HUES48 (cell line): ENCODE measurements at regions not wholly inside any gene's neighbourhood (a gene's known extent, or its start where the extent isn't known, plus 50 kb on each side); places are given as distances from the start of the nearest gene placed in this dataset.

Source experiments
- H3K27ac ChIP-seq: one replicate; pipeline ENCODE4 v1.7.0; 2013; ENCODE audit warnings: low read depth, low read length, inconsistent platforms
- H3K27me3 ChIP-seq: 2 replicates; pipeline ENCODE4 v1.6.1; 2013; ENCODE audit warnings: mild to moderate bottlenecking, low read length; ENCODE audit not compliant: control insufficient read depth, insufficient read depth
- H3K36me3 ChIP-seq: 2 replicates; pipeline ENCODE4 v1.6.1; 2013; ENCODE audit warnings: low read length; ENCODE audit not compliant: control insufficient read depth, insufficient read depth
- H3K4me1 ChIP-seq: 2 replicates; pipeline ENCODE4 v1.6.1; 2013; ENCODE audit warnings: mild to moderate bottlenecking, low read length; ENCODE audit not compliant: control insufficient read depth, insufficient read depth
- H3K4me3 ChIP-seq: 2 replicates; pipeline ENCODE4 v1.5.1; 2013; ENCODE audit warnings: mild to moderate bottlenecking, low read depth, low read length
- H3K9ac ChIP-seq: 2 replicates; pipeline ENCODE4 v1.6.1; 2013; ENCODE audit warnings: mild to moderate bottlenecking, low read depth, low read length, moderate library complexity
- H3K9me3 ChIP-seq: 2 replicates; pipeline ENCODE4 v1.6.1; 2013; ENCODE audit warnings: low read length; ENCODE audit not compliant: control insufficient read depth, insufficient read depth

DNA sequence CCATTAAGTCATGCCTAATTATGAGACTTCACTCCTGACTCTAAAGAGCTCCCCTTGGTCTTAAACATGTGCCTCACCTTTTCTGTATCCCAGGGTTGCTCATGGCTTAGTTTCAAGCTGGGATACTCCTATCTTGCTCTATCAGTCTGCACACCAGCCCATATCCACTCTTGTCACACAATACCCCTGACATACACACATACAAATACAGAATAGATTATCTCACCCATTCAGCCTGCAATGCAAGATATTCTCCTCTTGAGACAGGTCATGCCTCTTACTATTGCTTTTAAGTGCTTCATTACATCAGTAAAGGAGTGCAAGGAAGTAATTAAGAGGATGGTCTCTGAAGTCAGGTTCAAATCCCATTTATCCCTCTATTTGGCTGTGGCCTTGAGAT, 587.3 kb downstream of the IGSF11 start:
- H3K4me1 ChIP-seq: no peaks in the 10 kb centered on the region
- peaks cover 8% of the 10 kb centered on the region; the same call in 1 of the 2 replicates for H3K9me3 ChIP-seq
- H3K4me3 ChIP-seq: no peak overlapping the region
- no peak overlapping the region for H3K9ac ChIP-seq
- no peak overlapping the region for H3K27ac ChIP-seq
- H3K36me3 ChIP-seq: no peaks in the 10 kb centered on the region
- H3K27me3 ChIP-seq: no peaks in the 10 kb centered on the region

DNA sequence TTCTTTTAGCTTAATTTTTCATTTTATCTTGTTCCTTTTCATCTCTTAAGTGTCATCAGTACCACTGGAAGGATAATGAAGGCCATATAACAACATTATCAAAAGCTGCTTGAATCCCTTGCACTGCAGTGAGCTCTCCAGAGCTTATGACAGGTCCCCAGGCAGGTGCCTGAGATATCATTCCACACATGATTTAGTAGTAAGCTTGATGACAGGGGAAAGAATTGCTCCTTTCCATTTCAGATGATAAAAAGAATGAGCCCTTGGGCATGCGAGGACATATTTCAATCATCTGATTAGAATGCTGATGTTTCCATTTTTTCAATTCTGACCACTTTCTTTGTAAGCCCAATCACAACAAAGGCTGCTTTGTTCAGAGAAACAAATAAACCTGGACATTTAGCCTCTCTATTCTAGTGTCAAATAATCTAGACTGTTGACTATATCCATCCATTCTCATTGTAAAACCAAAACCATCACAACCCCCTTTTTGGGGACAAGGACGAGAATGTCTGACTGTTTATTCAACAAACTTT, 567.8 kb downstream of the IGSF11 start:
- H3K4me1 ChIP-seq: no peaks in the 10 kb centered on the region
- no peak overlapping the region for H3K9ac ChIP-seq
- H3K27me3 ChIP-seq: no peaks in the 10 kb centered on the region
- H3K27ac ChIP-seq: no peak overlapping the region
- no peaks in the 10 kb centered on the region for H3K36me3 ChIP-seq
- no peak overlapping the region for H3K4me3 ChIP-seq
- no peaks in the 10 kb centered on the region for H3K9me3 ChIP-seq

DNA sequence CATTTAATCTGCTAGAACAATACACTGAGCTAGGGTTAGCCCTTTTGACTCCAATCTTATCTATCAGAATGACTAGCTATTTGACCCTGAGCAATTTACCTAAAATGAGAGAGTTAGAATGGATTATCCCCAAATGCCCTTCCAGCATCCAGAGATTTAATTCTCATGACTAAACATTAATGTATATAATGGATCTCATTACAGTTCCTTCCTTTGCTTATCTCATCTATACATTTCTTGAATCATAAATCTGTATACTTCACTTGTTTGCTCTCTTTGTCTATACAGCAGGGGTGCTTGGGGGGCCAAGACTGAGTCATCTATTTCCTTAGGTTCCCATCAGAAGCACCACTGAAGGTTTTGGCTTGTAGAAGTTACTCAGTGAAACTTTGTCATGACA, 565.8 kb downstream of the IGSF11 start:
- Histone ChIP-seq H3K4me3 (no peak overlapping the region), H3K36me3 (no peaks in the 10 kb centered on the region), H3K4me1 (no peaks in the 10 kb centered on the region), H3K9ac (no peak overlapping the region), H3K27ac (no peak overlapping the region), H3K9me3 (no peaks in the 10 kb centered on the region), H3K27me3 (no peaks in the 10 kb centered on the region)

DNA sequence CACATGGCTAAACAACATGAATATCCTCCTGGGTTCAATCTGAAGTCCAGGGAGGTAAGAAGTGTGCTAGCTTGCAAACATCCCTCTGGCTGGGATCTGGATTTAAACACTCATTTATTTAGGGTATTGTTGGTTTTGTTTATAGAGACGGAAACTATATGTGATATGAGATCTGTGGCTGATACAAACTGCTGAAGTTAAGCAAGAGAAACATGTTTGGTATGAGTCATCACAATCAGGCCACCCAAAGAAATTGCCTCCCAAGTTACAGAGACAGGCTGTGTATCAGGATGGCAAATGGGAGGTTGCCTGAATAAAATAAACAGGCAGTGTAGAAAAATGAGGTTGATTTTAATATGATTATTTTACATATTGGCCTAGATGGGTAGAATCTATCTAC, 562.1 kb downstream of the IGSF11 start:
- no peak overlapping the region for H3K4me3 ChIP-seq
- no peak overlapping the region for H3K27ac ChIP-seq
- H3K27me3 ChIP-seq: no peaks in the 10 kb centered on the region
- no peaks in the 10 kb centered on the region for H3K4me1 ChIP-seq
- H3K9me3 ChIP-seq: no peaks in the 10 kb centered on the region
- H3K9ac ChIP-seq: no peak overlapping the region
- H3K36me3 ChIP-seq: no peaks in the 10 kb centered on the region

DNA sequence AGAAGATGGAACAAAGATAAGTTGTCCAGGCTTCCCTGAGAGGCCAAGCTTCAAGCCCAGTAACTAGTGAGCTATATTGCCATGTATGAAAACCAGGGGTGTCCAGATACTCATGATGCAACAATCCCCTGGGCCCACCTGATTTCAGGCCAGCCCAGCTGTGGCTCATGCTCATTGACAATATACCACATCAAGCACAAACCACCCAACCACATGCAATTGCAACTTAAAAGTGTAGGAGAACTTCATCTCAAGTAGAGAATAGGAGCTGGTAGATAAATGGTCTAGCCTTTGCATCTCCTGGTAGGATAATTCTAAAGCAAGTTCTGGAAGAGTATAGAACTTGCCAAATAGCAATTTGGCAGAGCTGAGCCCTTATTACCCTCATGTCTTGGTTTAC, 561.3 kb downstream of the IGSF11 start:
- no peaks in the 10 kb centered on the region for H3K9me3 ChIP-seq
- H3K9ac ChIP-seq: no peak overlapping the region

DNA sequence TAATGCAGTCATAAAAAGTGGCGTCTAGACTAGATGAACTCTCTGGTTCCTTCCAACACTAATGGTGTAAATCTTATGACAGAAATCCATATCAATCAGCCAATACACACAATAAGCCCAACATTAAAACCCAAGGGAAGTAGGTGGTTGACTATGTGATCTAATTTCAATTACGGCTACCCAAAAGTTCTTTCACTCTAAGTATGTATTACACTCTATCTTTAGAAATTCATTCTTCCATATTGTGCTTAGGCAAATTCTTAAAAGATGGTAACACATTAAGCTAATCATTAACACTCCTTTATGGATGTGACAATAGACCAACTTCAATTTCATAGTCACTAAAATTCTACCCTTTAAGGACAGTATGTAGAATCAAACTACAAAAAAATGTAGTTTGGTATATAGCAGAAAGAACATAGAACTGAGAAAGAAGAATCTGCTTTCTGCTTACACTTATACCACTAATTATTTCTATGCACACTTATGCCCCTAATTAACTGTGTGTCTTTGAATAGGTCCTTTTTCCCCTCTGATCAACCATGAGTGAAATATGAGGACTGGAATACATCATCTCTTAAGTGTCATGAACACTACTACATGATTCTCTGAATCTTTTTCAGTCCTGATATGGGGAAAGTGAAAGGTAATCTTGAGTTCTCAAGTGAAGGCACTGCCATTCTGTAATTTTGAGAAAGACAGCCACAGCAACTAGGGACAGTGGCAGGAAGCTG, 557.6 kb downstream of the IGSF11 start:
- H3K9ac ChIP-seq: no peak overlapping the region
- H3K36me3 ChIP-seq: no peaks in the 10 kb centered on the region
- no peaks in the 10 kb centered on the region for H3K9me3 ChIP-seq
- H3K27me3 ChIP-seq: no peaks in the 10 kb centered on the region
- H3K4me3 ChIP-seq: no peak overlapping the region
- peaks cover 34% of the 10 kb centered on the region for H3K4me1 ChIP-seq
- no peak overlapping the region for H3K27ac ChIP-seq

More for the DNA sequence above, 561.3 kb downstream of the IGSF11 start:
- no peaks in the 10 kb centered on the region for H3K27me3 ChIP-seq
- H3K4me3 ChIP-seq: no peak overlapping the region
- H3K36me3 ChIP-seq: no peaks in the 10 kb centered on the region
- no peak overlapping the region for H3K27ac ChIP-seq
- peaks cover 2% of the 10 kb centered on the region for H3K4me1 ChIP-seq

DNA sequence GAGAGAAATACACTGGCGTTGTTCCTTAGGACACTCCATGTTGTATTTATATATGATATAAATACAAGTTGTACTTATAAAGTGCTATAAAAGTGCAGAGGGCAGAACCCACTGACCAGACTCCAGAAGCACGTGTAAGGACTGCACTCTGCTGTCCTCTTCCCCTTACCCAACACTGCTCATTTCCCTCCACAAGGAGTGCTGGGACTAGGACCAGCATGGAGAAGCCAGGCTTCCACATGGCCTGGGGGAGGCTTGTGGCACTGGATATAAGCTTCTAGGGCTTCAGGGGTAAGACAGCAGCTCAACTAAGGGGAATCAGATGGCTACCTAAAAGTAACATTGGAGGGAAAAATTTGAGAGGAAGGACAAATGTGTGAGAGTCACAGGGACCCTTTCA, 556.9 kb downstream of the IGSF11 start:
- H3K36me3 ChIP-seq: no peaks in the 10 kb centered on the region
- no peak overlapping the region for H3K4me3 ChIP-seq
- no peak overlapping the region for H3K9ac ChIP-seq
- H3K27ac ChIP-seq: peak overlapping the region; percentile 85
- H3K4me1 ChIP-seq: peaks cover 36% of the 10 kb centered on the region
- no peaks in the 10 kb centered on the region for H3K27me3 ChIP-seq
- H3K9me3 ChIP-seq: no peaks in the 10 kb centered on the region

DNA sequence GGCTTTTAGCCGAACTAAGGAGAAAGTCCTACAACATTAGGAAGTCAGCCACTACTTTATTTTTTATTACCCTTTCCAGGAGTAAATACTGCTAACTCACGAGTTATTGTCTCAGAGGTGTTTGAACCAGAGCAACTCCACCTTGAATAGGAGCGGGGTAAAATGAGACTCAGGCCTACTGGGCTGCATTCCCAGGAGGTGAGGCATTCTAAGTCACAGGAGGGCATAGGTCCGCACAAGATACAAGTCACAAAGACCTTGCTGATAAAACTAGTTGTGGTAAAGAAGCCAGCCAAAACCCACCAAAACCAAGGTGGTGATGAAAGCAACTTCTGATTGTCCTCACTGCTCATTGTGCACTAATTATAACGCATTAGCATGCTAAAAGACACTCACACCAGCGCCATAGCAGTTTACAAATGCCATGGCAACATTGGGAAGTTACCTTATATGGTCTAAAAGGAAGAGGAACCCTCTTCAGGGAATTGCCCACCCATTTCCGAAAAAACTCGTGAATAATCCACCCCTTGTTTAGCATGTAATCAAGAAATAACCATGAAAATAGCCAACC, 555.9 kb downstream of the IGSF11 start:
- Histone ChIP-seq H3K9ac (no peak overlapping the region), H3K27ac (peak overlapping the region; percentile 85), H3K4me3 (no peak overlapping the region), H3K36me3 (no peaks in the 10 kb centered on the region), H3K9me3 (no peaks in the 10 kb centered on the region), H3K27me3 (no peaks in the 10 kb centered on the region), H3K4me1 (peaks cover 47% of the 10 kb centered on the region)

DNA sequence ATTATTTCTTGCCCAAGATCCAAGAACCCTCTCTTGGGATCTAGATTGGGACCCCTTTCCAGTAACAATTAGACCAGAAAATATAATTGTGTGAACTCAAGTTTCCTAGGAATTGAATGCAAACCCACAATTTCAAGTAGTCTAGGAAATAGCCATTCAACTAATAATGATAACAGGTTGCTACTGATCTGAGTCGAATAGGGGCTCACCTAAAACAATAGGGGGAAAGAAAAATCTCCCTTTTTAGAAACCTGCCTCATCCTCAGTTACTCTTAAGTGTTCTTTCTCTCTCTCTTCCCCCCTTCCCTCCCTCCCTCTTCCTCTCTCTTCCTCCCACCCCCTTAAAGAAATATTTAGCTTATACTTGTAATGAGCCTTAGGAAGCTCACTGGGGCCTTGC, 555.3 kb downstream of the IGSF11 start:
- Histone ChIP-seq H3K9me3 (no peaks in the 10 kb centered on the region), H3K9ac (peak overlapping the region; percentile 45), H3K27ac (peak overlapping the region; percentile 85), H3K4me1 (peaks cover 47% of the 10 kb centered on the region), H3K36me3 (no peaks in the 10 kb centered on the region), H3K27me3 (no peaks in the 10 kb centered on the region), H3K4me3 (no peak overlapping the region)

DNA sequence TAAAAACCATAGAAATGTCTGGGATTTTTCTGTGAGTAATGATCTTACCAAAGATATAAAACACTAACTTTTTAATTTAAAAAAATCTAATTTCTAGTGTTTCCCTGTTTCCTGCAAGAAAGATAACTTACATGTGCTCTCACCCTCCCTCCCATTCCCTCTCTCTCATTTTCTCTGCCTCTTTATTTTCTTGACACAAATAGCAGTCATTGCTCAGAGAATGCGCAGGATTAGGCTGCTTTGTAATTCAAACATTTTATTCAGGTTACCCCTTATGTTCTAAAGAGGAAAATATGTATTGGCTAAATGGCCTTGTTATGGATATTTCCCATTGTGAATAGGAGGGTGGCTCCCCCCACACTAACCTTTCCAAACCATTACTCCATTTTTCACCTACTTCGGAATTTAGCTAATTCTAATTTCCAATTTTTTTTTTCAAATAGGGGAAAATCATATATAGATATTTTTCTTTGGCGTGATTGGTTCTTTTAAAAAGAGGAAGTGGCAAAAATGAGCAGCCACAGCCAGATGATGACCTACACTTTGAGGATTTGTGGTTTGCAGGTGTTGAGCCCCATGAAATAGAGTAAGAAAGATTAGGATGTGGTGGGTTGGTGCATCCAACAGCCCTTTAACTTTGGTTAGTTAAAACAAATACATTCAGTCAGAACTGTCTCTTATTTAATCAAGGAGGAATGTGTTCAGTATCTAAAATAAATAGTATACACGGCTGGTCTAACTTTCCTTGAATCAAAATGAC, 554.4 kb downstream of the IGSF11 start:
- Histone ChIP-seq H3K9me3 (no peaks in the 10 kb centered on the region), H3K27me3 (no peaks in the 10 kb centered on the region), H3K4me3 (peak overlapping the region; percentile 33; the same call in 1 of the 2 replicates), H3K27ac (peak overlapping the region; percentile 85), H3K36me3 (no peaks in the 10 kb centered on the region), H3K4me1 (peaks cover 47% of the 10 kb centered on the region), H3K9ac (peak overlapping the region; percentile 45; the same call in 1 of the 2 replicates)

DNA sequence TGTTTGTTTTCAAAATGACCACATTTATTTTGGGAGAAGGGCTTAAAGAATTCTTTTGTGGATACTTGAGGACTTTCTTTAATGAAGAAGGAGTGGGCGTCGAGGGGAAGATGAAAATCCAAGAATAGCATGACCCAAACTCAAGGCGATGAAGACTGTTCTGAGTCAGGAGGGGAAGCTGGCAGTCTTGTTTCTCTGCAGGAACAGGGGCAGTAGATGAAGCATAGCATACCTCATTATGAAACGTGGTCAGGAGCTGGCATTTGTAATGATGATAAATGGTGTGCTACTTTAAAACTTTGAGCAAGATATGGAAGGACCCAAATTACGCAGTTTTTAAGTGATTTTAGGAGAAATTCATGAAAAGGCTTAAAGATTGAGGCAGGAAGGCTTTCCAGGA, 549.0 kb downstream of the IGSF11 start:
- Histone ChIP-seq H3K27ac (no peak overlapping the region), H3K27me3 (no peaks in the 10 kb centered on the region), H3K4me1 (peaks cover 24% of the 10 kb centered on the region), H3K9ac (no peak overlapping the region), H3K9me3 (no peaks in the 10 kb centered on the region), H3K4me3 (no peak overlapping the region), H3K36me3 (no peaks in the 10 kb centered on the region)
